H1 (cell line): ENCODE measurements at regions not wholly inside any gene's neighbourhood (a gene's known extent, or its start where the extent isn't known, plus 50 kb on each side); places are given as distances from the start of the nearest gene placed in this dataset.

Experiments used
- BACH1 ChIP-seq: IDR thresholded peaks from 2 replicates; pipeline ENCODE4 v1.6.1; 2012; ENCODE audit warnings: low read length, improper control_type of control experiment
- BCL11A ChIP-seq, 2 experiments: IDR thresholded peaks; one replicate each; pipeline ENCODE4 v1.6.1; 2011; ENCODE audit warnings: low read depth in 2 of 2, low read length in 2 of 2, mild to moderate bottlenecking in 2 of 2
- FOSL1 ChIP-seq: IDR thresholded peaks from 2 replicates; pipeline ENCODE4 v1.6.1; 2011; ENCODE audit warnings: mild to moderate bottlenecking, low read depth, low read length, moderate library complexity; ENCODE audit not compliant: insufficient read depth
- MAX ChIP-seq: IDR thresholded peaks from 2 replicates; pipeline ENCODE4 v1.6.1; 2012; ENCODE audit warnings: inconsistent platforms
- NANOG ChIP-seq: IDR thresholded peaks from 2 replicates; pipeline ENCODE4 v1.6.1; 2011; ENCODE audit warnings: low read length, low read depth, mild to moderate bottlenecking, inconsistent platforms; ENCODE audit not compliant: insufficient read depth, poor library complexity, severe bottlenecking
- SAP30 ChIP-seq: fragments of 300-600 bp; sonication (generic); IDR thresholded peaks from 2 replicates; pipeline ENCODE4 v1.7.1; 2012; ENCODE audit warnings: low read length, moderate library complexity, mild to moderate bottlenecking, inconsistent platforms; ENCODE audit not compliant: insufficient read depth, insufficient replicate concordance

GRCh38 chr6:122129313-122130025 lies 270.0 kb upstream of the HSF2 start (continued):
- TF ChIP-seq MAX (no peak), BCL11A (IDR thresholded peaks at IDR 0.05; ENCODE audit: low read depth in 2 of 2, low read length in 2 of 2) (no peak), FOSL1 (no peak), SAP30 (no peak), BACH1 (no peak), NANOG (no peak)
